Uterus (tissue), 2 donors: ENCODE measurements at regions not wholly inside any gene's neighbourhood (a gene's known extent, or its start where the extent isn't known, plus 50 kb on each side); places are given as distances from the start of the nearest gene placed in this dataset.
"Not testable (repeated sequence)": the region's sequence is repeated elsewhere in the genome, so short reads cannot be mapped to it uniquely, and the experiment has no call there.

Experiments
- CTCF ChIP-seq, 4 experiments: fragments of 200-600 bp in 2 of 4; fragments of 450-650 bp in 2 of 4; sonication (generic) in 2 of 4; IDR thresholded peaks; one replicate each; pipeline ENCODE4 v1.5.1; 2016 to 2019; ENCODE audit warnings: antibody characterized with exemption in 4 of 4, mild to moderate bottlenecking in 2 of 4, moderate library complexity in 1 of 4
- POLR2A ChIP-seq, 2 donors: fragments of 450-650 bp; IDR thresholded peaks; one replicate each; pipeline ENCODE4 v1.6.1; 2016; ENCODE audit warnings: antibody characterized with exemption in 2 of 2, mild to moderate bottlenecking in 1 of 2, moderate library complexity in 1 of 2

GRCh38 chr17:53464396-53464795 is 358.3 kb upstream of the KIF2B start:
- not testable (repeated sequence) for TF ChIP-seq CTCF, POLR2A (IDR thresholded peaks at IDR 0.05)
